HG03460 (cell line): ENCODE measurements at regions not wholly inside any gene's neighbourhood (a gene's known extent, or its start where the extent isn't known, plus 50 kb on each side); places are given as distances from the start of the nearest gene placed in this dataset.
"Not testable (repeated sequence)": the region's sequence is repeated elsewhere in the genome, so short reads cannot be mapped to it uniquely, and the experiment has no call there.

Experiments used
- ATAC-seq: cut with Tn5 transposase; IDR thresholded peaks from one replicate; pipeline ENCODE4 v1.9.1; 2021; ENCODE audit not compliant: unreplicated experiment

DNA sequence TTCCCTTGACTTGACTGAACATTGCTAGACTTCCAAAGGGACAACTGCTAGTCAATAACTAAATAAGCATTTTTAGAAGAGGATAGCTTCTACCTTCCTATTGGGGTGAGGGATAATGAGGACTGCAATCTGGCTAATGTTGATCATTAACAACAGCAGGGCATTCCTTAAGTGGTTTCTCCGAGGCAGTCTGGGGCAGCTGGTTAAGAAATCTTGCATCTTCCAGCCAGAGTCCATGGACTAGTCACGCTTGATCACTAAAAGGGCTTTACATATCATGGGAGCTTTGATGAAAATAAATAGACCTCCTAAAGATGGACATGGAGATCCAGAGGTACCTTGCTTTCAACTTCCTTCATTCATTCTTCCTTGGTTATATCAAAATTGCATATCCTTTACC, 329.4 kb upstream of the ESRRG start:
- ATAC-seq, result no peak

DNA sequence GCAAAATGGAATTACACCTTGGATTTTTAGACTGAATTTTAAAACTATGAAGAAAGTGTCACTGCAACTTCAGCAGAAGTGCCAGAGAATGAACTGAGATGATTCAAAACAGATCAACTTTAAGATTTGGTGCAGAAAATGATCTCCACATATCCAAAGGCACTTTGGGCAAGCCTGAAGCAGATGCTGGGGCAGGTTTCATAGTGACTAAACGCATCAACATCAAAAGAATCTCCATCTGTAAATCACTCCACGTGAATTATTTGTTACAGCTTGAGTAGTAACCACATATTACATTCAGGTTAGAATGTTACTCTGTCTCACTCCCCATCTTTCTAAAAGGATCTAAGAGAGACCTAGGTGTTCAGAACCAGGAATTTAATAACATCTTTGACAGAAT, 329.0 kb upstream of the ESRRG start:
- no peak for ATAC-seq

DNA sequence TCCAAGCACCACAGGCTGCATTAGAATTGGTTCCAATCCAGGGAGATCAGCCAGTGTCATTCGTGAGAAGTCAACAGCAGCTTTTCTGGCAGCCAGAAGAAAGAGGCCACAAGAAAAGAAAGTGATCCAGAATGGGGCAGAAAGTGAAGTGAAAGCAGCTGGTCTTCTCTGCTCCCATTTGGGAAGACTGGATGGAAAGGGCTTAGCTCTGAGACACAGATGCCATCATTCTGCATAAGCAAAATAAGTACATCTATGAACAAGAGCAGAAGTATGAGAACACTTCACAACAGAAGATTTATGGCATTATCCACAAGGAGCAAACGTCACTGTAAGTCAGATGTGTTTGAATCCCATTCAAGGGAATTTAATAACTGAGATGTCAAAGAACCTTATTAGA, 326.5 kb upstream of the ESRRG start:
- ATAC-seq, result no peak

DNA sequence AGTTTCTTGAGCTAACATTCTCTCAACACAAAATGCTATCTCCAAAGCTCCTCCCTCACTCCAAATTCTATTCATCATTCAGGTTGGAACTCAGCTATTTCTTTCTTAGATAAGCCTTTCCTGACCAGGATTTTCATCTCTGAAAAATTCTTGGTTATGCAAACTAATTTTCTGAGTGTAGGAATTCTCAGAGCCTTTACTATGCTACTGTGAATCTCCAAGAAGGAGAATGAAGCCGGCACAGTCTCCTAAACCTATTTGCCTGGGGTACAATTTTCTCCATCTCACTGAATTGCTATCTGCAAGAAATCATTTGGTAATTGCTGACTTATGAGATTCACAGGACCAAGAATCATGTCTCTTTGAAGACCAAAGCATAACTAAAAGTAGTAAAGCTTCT, 325.9 kb upstream of the ESRRG start:
- no peak for ATAC-seq

DNA sequence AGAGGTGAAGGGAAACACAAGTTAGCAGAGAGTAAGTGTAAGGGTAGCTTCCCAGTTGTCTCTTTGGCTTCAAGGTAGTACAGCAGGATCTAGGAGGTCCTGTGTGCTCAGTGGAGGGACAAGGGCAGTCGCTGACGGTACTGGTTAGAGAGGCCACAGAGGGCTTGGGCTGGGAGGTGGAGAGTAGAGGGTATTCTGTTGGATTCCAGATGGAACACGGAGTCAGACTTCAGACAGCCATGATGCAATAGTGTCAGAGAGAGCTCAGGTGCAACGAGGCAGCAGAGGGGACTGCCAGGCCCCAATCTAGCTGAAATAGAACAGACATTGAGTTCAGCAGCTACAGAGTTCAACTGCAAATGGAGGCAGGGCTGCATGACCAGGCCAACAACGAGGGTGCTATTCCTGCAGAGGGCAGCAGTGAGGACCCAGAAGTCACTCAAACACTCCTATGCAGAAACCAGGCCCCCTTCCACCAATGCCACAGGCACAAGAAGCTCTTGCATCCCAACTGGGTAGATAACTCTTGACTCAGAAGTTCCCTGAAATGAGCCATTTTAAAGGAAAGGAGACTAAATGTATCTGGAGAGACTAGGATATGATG, 325.0 kb upstream of the ESRRG start:
- no peak for ATAC-seq

DNA sequence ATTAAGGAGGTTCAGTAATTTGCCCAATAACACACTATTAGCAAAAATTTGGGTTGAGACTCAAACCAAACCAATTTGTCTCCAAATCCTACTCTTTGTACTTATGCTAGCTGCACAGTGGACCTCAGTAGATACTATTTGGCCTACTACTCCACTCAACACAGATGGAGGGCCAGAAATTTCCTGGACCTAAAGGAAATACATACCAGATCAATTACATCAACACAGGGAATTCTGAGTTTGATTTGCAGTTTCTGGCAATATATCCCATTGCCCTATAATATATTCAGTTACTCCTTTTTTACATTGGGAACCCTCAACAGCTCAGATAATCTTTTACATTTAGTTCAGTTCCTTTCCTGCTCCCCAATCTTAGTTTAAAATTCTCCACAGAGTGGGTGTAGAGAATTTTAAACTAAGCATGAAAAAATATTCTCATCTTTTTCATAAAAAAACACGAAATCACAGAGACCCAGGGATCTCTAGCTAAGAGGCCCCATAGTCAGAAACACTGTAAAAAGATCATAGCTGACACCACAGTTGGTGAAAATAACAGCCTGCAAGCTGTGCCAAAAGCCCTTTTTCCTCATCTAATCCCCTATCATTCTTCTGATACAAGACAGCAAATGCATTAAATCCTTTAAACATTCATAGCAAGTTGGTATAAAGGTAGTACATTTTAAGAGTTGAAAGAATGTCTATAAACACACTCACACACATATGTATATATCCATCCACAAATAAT, 317.7 kb upstream of the ESRRG start:
- ATAC-seq, result no peak

DNA sequence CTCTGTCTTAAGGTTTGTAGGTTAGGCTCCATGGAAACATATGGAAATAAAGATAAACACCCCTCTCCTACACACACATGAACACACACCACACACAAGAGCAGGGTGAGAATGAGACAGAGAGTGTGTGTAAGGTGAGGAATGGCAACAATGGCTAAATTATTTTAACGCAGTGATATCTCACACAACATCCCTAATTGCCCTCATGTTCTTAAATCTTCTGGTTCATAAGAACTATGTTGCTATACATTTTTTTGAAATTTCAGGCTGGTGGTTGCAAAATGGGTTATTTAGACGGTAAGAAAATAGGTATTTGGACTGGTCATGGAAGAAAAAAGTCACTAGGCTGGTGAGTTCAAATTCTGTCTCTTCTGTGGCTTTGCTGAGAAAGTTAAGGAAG, 316.7 kb upstream of the ESRRG start:
- no peak for ATAC-seq

DNA sequence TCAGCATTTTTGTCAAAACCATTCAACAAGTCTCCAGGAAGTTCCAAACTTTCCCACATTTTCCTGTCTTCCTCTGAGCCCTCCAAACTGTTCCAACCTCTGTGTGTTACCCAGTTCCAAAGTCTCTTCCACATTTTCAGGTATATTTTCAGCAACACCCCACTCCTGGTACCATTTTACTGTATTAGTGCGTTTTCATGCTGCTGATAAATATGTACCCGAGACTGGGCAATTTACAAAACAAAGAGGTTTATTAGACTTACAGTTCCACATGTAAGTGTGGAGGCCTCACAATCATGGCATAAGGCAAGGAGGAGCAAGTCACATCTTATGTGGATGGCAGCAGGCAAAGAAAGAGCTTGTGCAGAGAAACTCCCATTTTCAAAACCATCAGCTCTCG, 315.9 kb upstream of the ESRRG start:
- ATAC-seq, result not testable (repeated sequence)

DNA sequence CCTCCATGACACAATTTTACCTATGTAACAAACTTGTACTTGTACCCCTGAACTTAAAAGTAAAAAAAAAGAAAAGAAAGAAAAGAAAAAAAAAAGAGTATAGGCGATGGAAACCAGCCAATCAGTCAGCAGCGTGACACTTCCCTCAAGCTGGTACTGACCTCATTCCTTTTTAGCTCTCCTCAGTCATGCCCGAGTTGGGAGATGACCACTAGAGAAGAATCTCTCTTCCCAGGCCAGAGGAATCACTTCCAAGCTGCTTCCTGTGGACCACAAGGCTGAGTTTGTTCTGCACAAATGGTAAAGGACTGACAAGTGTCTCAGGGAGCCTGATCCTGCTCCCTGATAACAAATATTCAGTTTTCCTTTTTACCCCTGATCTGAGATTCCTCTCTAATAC, 313.5 kb upstream of the ESRRG start:
- ATAC-seq, result no peak

DNA sequence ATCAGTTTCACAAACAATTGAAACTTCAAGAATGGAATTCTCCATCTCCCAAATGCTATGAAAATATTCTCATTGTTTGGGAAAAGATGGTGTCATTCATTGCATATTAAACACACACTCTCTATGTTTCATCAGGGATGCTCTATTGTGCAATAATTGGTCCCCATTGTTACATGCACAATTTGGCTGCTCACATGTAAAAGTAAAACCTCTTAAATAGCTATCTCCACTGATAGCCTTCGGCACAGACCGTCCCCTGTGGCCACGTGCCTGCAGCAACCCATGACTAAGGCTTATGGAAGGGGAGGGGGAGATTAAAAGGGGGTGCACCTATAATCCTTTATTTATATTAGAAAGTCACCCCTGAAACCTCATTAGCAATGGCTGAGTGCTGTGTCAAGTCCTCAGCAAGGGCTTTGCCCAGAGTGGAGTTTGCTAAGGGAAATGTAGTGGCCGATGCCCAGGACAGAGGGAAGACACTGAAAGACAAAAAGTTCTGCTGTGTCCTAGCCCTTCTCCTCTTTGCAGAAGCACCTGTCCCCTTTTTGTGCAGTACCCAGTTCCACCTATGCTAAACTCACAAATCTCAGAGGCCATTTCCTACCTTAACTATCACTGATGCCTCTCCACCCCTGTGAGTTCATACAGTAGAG, 309.6 kb upstream of the ESRRG start:
- ATAC-seq, result no peak

DNA sequence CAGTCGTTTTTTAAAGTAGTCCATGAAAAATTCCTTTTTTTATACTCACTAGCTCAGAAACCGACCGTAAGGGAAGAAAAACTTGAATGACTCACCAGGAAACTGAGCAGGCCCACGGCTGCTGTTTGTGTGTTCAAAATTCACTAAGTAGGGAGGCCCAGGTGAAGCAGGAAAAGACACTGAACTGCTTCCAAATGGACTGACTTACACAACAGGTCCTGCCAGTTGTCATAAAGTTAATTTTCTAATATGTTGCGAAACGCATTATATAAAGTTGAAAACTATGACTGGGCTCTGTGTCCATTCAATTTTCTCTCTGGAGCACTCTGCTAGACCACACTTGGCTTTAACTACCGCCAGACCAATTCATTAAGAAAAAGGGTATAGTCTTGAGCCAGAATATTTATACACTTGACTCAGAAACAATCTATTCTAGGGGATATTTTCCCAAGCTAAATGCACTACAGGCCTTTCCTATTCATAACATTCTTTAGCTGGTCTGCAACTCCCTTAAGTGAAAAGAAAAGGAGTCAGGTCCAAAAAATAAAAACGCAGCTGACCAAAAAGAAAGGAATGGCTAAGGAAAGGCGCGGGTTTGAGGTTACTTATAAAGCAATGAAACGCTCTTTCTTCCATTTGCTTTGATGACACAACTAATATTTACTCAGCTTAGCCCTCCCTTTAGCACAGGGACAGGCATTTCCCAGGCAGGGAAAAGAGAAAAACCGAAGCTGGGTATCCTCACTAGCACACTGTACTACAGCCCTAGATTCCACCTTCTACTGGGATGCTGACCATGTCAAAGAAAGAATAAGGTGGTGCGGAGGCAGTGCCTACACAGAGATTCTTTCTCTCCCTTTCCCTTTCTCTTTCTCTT, 306.3 kb upstream of the ESRRG start:
- ATAC-seq, result no peak

DNA sequence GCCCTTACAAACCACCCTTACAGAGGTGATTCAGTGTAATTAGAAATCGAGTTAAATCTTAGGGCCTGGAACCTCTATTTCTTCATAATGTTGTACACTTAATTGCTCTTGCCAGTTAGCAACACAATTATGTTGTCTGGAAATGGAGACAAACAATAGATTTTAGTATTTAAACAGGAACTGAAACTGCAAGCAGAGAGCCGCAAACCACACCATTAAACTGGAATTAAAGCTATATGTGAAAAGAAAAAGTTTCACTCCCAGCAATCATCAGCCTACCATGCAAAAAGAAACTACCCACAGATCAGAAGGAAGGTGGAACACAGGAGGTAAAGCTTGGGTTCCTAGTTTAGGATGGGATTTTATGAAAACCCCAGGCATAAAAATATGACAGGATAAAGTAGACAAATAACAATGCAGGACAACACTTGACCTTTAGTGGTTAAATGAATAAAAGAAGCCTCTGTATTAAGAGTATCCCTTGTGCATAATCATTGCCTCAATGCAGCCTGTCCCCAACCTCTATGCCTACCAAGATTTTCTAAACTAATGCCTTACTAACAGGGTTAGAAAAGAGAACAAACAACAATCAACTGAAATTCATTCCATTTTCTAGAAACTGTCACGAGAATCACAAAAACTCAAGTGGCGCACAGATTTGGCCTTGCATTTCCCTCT, 304.3 kb upstream of the ESRRG start:
- peak; percentile 96 for ATAC-seq

DNA sequence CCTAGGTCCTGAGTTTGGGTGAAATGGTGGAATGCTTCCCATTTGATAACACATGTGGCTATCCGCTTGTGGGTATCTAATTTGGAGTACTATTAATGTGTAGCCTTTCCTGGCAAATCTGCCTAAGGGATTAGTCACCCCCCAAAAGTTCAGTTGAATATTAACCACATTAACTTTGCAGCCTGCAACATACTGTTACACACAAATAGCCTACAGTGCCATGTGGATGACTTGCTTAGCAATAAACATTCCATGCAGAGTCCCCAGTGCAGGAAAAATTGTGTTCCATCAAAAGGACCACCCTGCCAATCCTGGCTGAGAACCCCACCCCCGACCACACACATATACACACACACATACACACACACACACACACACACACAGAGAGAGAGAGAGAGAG, 303.3 kb upstream of the ESRRG start:
- no peak for ATAC-seq

DNA sequence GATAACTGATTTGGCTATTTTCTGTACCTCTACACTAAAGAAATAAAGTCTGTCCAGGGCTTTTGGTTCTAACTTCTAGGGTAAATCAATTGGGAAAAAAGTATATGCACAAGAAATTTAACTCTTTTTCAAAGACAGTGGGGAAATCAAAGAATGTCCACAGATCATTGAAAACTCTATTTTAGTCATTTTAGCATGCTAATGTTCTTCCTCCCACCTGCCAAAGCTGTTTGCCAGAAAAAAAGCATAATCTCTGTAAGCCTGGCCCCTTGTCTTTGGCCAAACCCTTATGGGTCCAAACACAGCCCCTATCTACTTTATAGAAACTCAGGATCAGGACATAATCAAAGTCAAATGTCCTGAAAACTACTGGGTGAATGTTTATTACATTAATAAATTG, 302.2 kb upstream of the ESRRG start:
- no peak for ATAC-seq

DNA sequence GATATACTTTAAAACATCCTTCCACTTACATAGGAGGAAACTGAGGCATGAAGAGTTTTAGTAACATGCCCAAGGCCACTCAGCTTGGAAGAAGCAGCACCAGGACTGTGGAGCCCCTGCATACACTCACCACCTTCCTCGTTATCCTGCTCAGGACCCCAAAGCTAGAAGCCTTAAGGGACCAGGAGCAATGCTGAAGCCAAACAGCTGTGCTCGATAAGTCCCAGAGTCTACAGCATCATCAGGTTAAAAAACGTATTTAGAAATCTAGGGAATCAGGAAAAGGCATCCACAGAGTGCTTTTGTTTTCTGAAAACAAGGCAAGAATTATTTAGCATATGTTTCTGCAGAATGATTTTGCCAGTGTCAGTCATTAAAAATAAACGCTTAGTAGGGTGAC, 301.7 kb upstream of the ESRRG start:
- ATAC-seq, result no peak

DNA sequence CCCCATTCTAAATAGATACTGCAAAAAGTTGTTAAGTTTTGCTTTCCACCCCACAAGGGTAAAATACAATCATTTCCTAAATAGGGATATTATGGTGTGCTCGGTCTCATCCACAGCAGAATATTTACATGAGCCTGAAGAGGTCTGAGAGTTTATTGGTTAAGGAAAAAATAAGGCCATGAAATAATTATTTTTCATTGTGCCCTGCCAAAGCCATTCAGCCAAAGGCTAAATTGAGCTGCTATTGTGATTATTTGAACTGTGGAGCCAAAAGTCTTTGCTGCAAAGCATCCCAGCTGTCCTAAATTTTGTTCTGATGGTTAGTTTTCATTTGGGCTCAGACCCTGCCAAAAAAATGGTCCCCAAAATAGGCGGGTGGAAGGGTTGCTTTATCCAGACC, 298.7 kb upstream of the ESRRG start:
- no peak for ATAC-seq

DNA sequence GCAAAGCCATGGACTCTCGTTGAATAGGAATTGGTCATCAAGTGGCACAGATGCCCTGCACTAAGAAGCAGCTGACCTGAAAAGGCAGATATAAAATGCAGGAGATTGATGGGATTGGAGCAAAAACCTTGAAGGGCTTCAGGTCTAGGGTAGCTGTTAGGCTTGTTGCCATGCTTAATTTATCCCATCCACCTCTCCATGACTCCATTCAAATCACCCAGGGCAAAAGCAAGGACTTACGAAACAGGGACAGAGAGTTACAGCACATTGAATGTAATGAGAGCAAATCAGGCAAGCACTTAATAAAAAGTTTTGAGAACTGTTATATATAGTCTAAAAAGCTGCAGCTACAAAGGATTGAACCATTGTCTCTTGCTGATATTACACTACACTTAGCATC, 298.2 kb upstream of the ESRRG start:
- ATAC-seq, result no peak

DNA sequence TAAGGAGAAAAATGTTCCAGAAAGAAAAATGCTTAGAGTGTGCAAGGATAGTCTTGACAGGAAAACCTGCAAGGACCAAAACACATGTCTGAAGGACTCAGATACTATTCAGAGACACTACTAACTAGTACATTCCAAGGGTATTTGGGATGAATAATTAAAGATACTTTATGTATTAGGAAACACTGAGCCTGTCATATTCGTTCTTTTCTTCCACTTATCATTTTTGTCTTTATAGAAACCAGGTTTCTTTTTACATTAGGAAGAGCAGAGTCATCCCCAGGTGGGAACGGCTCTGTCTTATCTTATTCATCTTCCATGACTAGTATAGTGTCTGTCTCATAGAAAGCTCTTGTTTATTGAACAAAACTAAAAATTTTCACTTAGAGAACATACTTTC, 296.2 kb upstream of the ESRRG start:
- ATAC-seq, result no peak

DNA sequence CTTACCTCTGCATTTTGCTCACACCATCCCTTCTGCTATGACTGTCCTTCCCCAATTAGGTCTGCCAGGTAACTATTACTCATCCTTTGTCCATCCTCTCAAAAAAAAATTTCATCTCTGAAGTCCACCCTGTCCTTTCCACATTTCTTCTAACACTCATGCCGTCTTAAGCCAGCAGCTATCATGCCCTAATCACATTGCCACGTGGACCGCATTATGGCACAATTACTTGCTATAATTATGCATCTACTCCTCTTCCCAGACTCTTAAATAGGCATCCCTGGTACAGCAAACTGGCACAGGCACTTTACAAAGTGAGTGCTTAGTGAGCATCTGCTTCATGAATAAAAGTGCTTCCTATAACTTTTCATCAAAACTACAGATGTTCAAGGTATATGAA, 295.4 kb upstream of the ESRRG start:
- ATAC-seq, result no peak

DNA sequence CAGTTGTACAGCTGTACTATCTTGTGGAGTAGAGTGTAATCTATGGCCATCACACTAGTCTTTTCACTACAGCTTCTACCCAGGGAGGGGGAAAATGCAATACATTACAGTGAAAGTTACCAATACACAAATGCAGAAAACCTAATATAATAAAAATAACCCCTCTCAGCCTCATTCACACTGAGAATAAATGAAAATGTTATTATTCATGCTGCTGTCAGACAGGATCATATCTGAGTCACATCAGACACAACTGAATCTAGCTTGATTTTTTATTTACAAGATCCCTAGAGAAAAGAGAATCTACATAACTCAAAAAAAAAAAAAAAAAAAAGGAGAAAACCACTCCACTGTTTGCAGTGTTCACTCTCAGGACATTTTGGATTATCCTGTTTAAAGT, 293.9 kb upstream of the ESRRG start:
- ATAC-seq, result no peak

DNA sequence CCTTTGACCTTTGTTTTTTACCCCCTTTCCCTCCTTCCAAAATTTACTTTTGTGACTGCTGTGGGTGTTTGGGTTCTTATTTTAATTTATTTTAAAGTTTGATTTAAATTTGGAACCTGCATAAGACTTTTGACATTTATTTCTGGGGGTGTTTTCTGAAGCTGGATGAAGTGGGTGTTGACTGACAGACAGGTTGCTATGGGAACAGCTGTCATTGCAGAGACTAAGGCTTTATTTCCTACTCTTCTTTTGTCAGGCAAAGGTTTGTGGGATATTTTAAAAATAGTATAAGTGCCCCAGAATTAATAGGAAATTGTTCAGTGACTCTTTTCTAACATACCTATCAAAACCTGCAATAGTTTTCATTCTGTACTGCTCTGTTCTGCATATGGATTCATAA, 290.8 kb upstream of the ESRRG start:
- ATAC-seq, result no peak
